B cell (primary cell): ENCODE measurements at regions not wholly inside any gene's neighbourhood (a gene's known extent, or its start where the extent isn't known, plus 50 kb on each side); places are given as distances from the start of the nearest gene placed in this dataset.

Source experiments
- ATAC-seq: fragments of 200-7000 bp; cut with Tn5 transposase; one replicate; pipeline ENCODE4 v1.10.0; 2021; ENCODE audit warnings: low read depth, mild to moderate bottlenecking, moderate number of reproducible peaks, moderate library complexity
- CTCF ChIA-PET: fragments of 350-600 bp; sonication (Branson Sonifier 250); formaldehyde crosslinking; loops from one replicate; lab custom pipeline; 2021; ENCODE audit warnings: antibody characterized with exemption, inconsistent platforms; lab: Charles Lee
- POLR2A ChIA-PET: fragments of 350-600 bp; sonication (Branson Sonifier 250); formaldehyde crosslinking; loops from one replicate; lab custom pipeline; 2021; ENCODE audit warnings: antibody characterized with exemption; lab: Charles Lee
- DNase-seq: peaks from one replicate; pipeline ENCODE4 v3.0.0; 2013
- H2AFZ ChIP-seq: 2 replicates; pipeline ENCODE4 v1.6.1; 2012; ENCODE audit warnings: mild to moderate bottlenecking, low read depth, low read length; ENCODE audit not compliant: insufficient read depth, poor library complexity, severe bottlenecking
- H3K27ac ChIP-seq, 2 donors: 1 replicate in 1 of 2; 2 replicates in 1 of 2; pipeline ENCODE4 v1.5.1; 2012 to 2013; ENCODE audit warnings: low read length in 2 of 2, mild to moderate bottlenecking in 2 of 2, moderate library complexity in 1 of 2
- H3K27me3 ChIP-seq, 4 experiments: fragments of 200-600 bp in 1 of 4; sonication (generic) in 1 of 4; replicated peaks in 1 of 4; 1 replicate in 2 of 4; 2 replicates in 2 of 4; pipeline versions ENCODE4 v1.6.1 to v1.7.0; 2013 to 2016; ENCODE audit warnings: low read length in 3 of 4, mild to moderate bottlenecking in 2 of 4, mixed read lengths in 1 of 4, moderate library complexity in 1 of 4; ENCODE audit not compliant: insufficient read depth in 4 of 4, control insufficient read depth in 3 of 4; ENCODE audit errors: control extremely low read depth in 1 of 4
- H3K36me3 ChIP-seq, 2 experiments: replicated peaks in 1 of 2; 1 replicate in 1 of 2; 2 replicates in 1 of 2; pipeline versions ENCODE4 v1.6.1 to v1.7.1; 2013; ENCODE audit warnings: low read length in 1 of 2; ENCODE audit not compliant: insufficient read depth in 2 of 2, control insufficient read depth in 1 of 2; ENCODE audit errors: control extremely low read depth in 1 of 2, extremely low read depth in 1 of 2
- H3K4me1 ChIP-seq, 2 donors: fragments of 200-600 bp in 1 of 2; sonication (generic) in 1 of 2; 1 replicate in 1 of 2; 2 replicates in 1 of 2; pipeline versions ENCODE4 v1.5.1 to v1.6.1; 2013 to 2017; ENCODE audit warnings: low read length in 2 of 2; ENCODE audit not compliant: control insufficient read depth in 2 of 2, insufficient read depth in 2 of 2
- H3K4me2 ChIP-seq: replicated peaks from 2 replicates; pipeline ENCODE3; 2012; ENCODE audit warnings: mild to moderate bottlenecking, low read depth, low read length; ENCODE audit not compliant: poor library complexity, severe bottlenecking
- H3K4me3 ChIP-seq, 5 experiments: fragments of 200-600 bp in 1 of 5; sonication (generic) in 1 of 5; 1 replicate in 3 of 5; 2 replicates in 2 of 5; pipeline versions ENCODE4 v1.5.1 to v1.7.0; 2011 to 2016; ENCODE audit warnings: low read length in 4 of 5, mild to moderate bottlenecking in 4 of 5, low read depth in 2 of 5, control low read depth in 1 of 5, moderate library complexity in 1 of 5; ENCODE audit not compliant: insufficient read depth in 1 of 5; ENCODE audit errors: control extremely low read depth in 1 of 5, extremely low read depth in 1 of 5
- H3K79me2 ChIP-seq: fragments of 200-600 bp; sonication (generic); one replicate; pipeline ENCODE4 v1.6.0; 2016; ENCODE audit warnings: low read length; ENCODE audit not compliant: control insufficient read depth, insufficient read depth
- H3K9ac ChIP-seq: fragments of 200-600 bp; sonication (generic); 2 replicates; pipeline ENCODE4 v1.6.1; 2017; ENCODE audit warnings: mild to moderate bottlenecking, low read length, moderate library complexity
- H3K9me3 ChIP-seq, 3 donors: one replicate each; pipeline versions ENCODE4 v1.6.1 to v1.7.1; 2013; ENCODE audit warnings: low read length in 2 of 3; ENCODE audit not compliant: control insufficient read depth in 2 of 3, insufficient read depth in 1 of 3; ENCODE audit errors: control extremely low read depth in 1 of 3
- H4K20me1 ChIP-seq: 2 replicates; pipeline ENCODE4 v1.6.0; 2012; ENCODE audit warnings: mild to moderate bottlenecking, low read length; ENCODE audit not compliant: insufficient read depth, control insufficient read depth, poor library complexity, severe bottlenecking
- H3K27ac Mint-ChIP-seq: one replicate; pipeline ENCODE4 v1.8.0; 2021; ENCODE audit warnings: mixed read lengths
- H3K27me3 Mint-ChIP-seq: one replicate; pipeline ENCODE4 v1.8.0; 2021; ENCODE audit warnings: mixed read lengths
- H3K4me1 Mint-ChIP-seq: one replicate; pipeline ENCODE4 v1.8.0; 2021; ENCODE audit warnings: mixed read lengths
- H3K4me3 Mint-ChIP-seq: one replicate; pipeline ENCODE4 v1.8.0; 2021; ENCODE audit warnings: mixed read lengths
- H3K9me3 Mint-ChIP-seq: one replicate; pipeline ENCODE4 v1.8.0; 2022; ENCODE audit warnings: mixed read lengths; ENCODE audit not compliant: insufficient read depth
- CTCF ChIP-seq: fragments of 200-600 bp; IDR thresholded peaks from one replicate; pipeline ENCODE4 v1.8.0; 2022; ENCODE audit warnings: antibody characterized with exemption, mild to moderate bottlenecking
- EZH2 ChIP-seq: IDR thresholded peaks from 2 replicates; pipeline ENCODE4 v1.6.1; 2012; ENCODE audit warnings: borderline replicate concordance, low read depth, mild to moderate bottlenecking, moderate library complexity, low read length; ENCODE audit not compliant: insufficient read depth, poor library complexity, severe bottlenecking
- WGBS: methylation state at CpG from one replicate; pipeline ENCODE4 v1.1.5; 2013; ENCODE audit warnings: missing lambda C conversion rate; ENCODE audit not compliant: insufficient coverage; 5-methylcytosine and 5-hydroxymethylcytosine counted together
- intact Hi-C: fragments of 100-400 bp; cut with micrococcal nuclease; formaldehyde crosslinking; loops from one replicate; pipeline ENCODE4 v1.10.0; 2022

GRCh38 chr1:185650602-185651230 lies 83.5 kb upstream of the HMCN1 start:
- no peaks in the 10 kb centered on the region for H3K36me3 ChIP-seq
- peaks cover 0 to 11% (median 2%) of the 10 kb centered on the region in 3 donors for H3K9me3 ChIP-seq
- intact Hi-C loops = no loop called here
- no peaks in the 10 kb centered on the region for H3K27me3 ChIP-seq
- WGBS = 100% methylated on average over 3 of the region's 3 CpGs
- no peaks in the 10 kb centered on the region for H4K20me1 ChIP-seq
- H2AFZ ChIP-seq = no peak overlapping the region
- no peak overlapping the region for H3K4me2 ChIP-seq
- Mint-ChIP-seq H3K27ac (no peak overlapping the region), H3K4me1 (peaks cover 8% of the 10 kb centered on the region), H3K27me3 (no peaks in the 10 kb centered on the region), H3K9me3 (no peaks in the 10 kb centered on the region), H3K4me3 (no peak overlapping the region)
- H3K4me1 ChIP-seq = peaks cover 0 to 3% of the 10 kb centered on the region in 2 donors
- no peak overlapping the region for H3K27ac ChIP-seq
- ChIA-PET CTCF (interaction anchor here (1.2 to 2.4 kb wide), 4 partner anchors 19 to 55 kb away, joined by 3 to 13 read pairs (median 7); no protein-coding TSS in a partner anchor), POLR2A (no interaction called here)
- DNase-seq (no peak), ATAC-seq (no peak)
- no peak for TF ChIP-seq CTCF
- TF ChIP-seq EZH2 = no peak
- H3K79me2 ChIP-seq = no peaks in the 10 kb centered on the region
- H3K4me3 ChIP-seq = no peak overlapping the region
- no peak overlapping the region for H3K9ac ChIP-seq

GRCh38 chr1:185648858-185649589 lies 85.2 kb upstream of the HMCN1 start:
- WGBS = 97% methylated on average over 37 of the region's 38 CpGs
- ATAC-seq (no peak), DNase-seq (no peak)
- no peaks in the 10 kb centered on the region for H3K27me3 Mint-ChIP-seq
- CTCF ChIA-PET = interaction anchor here (1.0 to 1.4 kb wide), 2 partner anchors 13 to 53 kb away, joined by 3 read pairs; no protein-coding TSS in a partner anchor
- H4K20me1 ChIP-seq = no peaks in the 10 kb centered on the region
- no peak overlapping the region for H3K9ac ChIP-seq
- POLR2A ChIA-PET = no interaction called here
- no peak overlapping the region for H2AFZ ChIP-seq
- no peak overlapping the region for H3K4me2 ChIP-seq
- H3K4me1 Mint-ChIP-seq = peaks cover 11% of the 10 kb centered on the region
- H3K9me3 ChIP-seq = peaks cover 3 to 11% (median 8%) of the 10 kb centered on the region in 3 donors
- no peaks in the 10 kb centered on the region for H3K36me3 ChIP-seq
- H3K4me3 ChIP-seq = no peak overlapping the region
- H3K9me3 Mint-ChIP-seq = peaks cover 7% of the 10 kb centered on the region
- H3K27ac ChIP-seq = no peak overlapping the region
- H3K4me3 Mint-ChIP-seq = no peak overlapping the region
- no peaks in the 10 kb centered on the region for H3K79me2 ChIP-seq
- no peak for TF ChIP-seq CTCF
- TF ChIP-seq EZH2 = no peak
- intact Hi-C loops = no loop called here
- H3K4me1 ChIP-seq = peaks cover 0 to 3% of the 10 kb centered on the region in 2 donors
- no peak overlapping the region for H3K27ac Mint-ChIP-seq
- H3K27me3 ChIP-seq = no peaks in the 10 kb centered on the region
